Right cardiac atrium (tissue), 5 donors: ENCODE measurements at regions not wholly inside any gene's neighbourhood (a gene's known extent, or its start where the extent isn't known, plus 50 kb on each side); places are given as distances from the start of the nearest gene placed in this dataset.

Source experiments
- ATAC-seq, 2 donors: fragments of 200-7000 bp; cut with Tn5 transposase; one replicate each; pipeline versions ENCODE4 v1.8.0 to v1.9.1; 2020; ENCODE audit warnings: moderate library complexity in 2 of 2, mild to moderate bottlenecking in 1 of 2
- DNase-seq, 3 donors: peaks; one replicate each; pipeline ENCODE4 v3.0.0-alpha.2; 2020
- H3K27ac ChIP-seq: one replicate; pipeline ENCODE4 v1.5.1; 2013; ENCODE audit warnings: mild to moderate bottlenecking, low read length, control low read depth, moderate library complexity
- H3K27me3 ChIP-seq: one replicate; pipeline ENCODE4 v1.6.1; 2013; ENCODE audit not compliant: control insufficient read depth, insufficient read depth
- H3K4me1 ChIP-seq: one replicate; pipeline ENCODE4 v1.6.1; 2013; ENCODE audit warnings: low read length; ENCODE audit not compliant: control insufficient read depth, insufficient read depth
- H3K4me3 ChIP-seq: one replicate; pipeline ENCODE4 v1.5.1; 2013; ENCODE audit warnings: low read length, control low read depth
- H3K9me3 ChIP-seq: one replicate; pipeline ENCODE4 v1.6.1; 2013; ENCODE audit warnings: low read length; ENCODE audit not compliant: control insufficient read depth
- whole genome bisulfite sequencing: extraction: QIAGEN DNeasy Blood & Tissue Kit; methylation state at CpG from one replicate; pipeline ENCODE4 v1.1.7; 2013; 5-methylcytosine and 5-hydroxymethylcytosine counted together
- intact Hi-C, 4 donors: fragments of 100-400 bp; cut with DNase I; formaldehyde crosslinking; loops; one replicate each; pipeline versions ENCODE4 v1.11.0 to v1.14.0; 2022 to 2023
- donor health status: healthy with polysubstance abuse.
- donor health status: DM: no; HTN: yes; CAD: no.
- donor health status: DM: no; HTN: no; CAD: no.
- donor health status: DM: no; HTN: yes; CAD: no; lungs with severe emphysema.
- donor health status: DM: yes; HTN: yes; CAD: no.

DNA sequence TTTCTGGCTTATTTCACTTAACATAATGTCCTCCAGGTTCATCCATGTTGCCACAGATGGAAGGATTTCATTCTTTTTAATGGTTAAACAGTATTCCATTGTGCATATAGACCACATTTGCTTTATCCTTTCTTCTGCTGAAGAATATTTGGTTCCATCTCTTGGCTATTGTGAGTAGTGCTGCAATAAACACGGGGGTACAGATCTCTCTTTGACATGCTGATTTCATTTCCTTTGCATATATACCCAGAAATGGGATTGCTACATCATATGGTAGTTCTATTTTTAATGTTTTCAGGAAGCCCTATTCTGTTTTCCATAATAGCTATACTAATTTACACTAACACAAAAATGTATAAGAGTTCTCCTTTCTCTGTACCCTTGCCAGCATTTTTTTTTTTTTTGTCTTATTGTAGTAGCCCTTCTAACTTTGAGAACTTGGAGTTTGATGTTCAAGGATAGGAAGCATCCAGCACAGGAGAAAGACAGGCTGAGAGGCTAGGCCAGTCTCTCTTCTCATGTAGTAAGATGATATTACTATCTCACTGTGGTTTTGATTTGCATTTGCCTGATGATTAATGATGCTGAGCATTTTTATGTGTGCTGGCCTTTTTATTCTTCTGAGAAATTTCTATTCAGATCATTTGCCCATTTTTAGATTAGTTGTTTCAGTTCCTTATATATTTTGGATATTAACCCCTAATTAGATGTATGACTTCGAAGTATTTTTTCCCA, 592.2 kb upstream of the ZNF608 start:
- intact Hi-C loops = no loop called here
- H3K4me1 ChIP-seq = no peaks in the 10 kb centered on the region
- H3K27me3 ChIP-seq = no peaks in the 10 kb centered on the region
- H3K27ac ChIP-seq = no peak overlapping the region
- H3K9me3 ChIP-seq = no peaks in the 10 kb centered on the region
- 75% methylated on average over 2 of the region's 2 CpGs for WGBS
- ATAC-seq (no peak), DNase-seq (no peak)
- H3K4me3 ChIP-seq = no peak overlapping the region

DNA sequence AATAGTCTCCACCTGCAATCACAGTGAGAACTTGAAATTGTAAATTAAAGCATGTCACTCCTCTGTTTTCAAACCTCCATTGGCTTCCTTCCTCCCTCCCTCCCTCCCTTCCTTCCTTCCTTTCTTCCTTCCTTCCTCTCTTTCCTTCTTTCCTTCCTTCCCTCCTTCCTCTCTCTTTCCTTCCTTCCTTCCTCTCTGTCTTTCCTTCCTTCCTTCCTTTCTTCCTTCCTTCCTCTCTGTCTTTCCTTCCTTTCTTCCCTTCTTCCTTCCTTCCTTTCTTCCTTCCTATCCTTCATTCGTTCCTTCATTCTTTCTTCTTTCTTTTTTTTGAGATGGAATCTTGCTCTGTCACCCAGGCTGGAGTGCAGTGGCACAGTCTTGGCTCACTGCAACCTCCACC, 595.0 kb upstream of the ZNF608 start:
- ATAC-seq = no peak
- H3K27me3 ChIP-seq = no peaks in the 10 kb centered on the region
- intact Hi-C loops = no loop called here
- WGBS = 85% methylated on average over 1 of the region's 1 CpG
- no peaks in the 10 kb centered on the region for H3K9me3 ChIP-seq
- DNase-seq = no peak
- no peaks in the 10 kb centered on the region for H3K4me1 ChIP-seq
- H3K4me3 ChIP-seq = no peak overlapping the region
- no peak overlapping the region for H3K27ac ChIP-seq

DNA sequence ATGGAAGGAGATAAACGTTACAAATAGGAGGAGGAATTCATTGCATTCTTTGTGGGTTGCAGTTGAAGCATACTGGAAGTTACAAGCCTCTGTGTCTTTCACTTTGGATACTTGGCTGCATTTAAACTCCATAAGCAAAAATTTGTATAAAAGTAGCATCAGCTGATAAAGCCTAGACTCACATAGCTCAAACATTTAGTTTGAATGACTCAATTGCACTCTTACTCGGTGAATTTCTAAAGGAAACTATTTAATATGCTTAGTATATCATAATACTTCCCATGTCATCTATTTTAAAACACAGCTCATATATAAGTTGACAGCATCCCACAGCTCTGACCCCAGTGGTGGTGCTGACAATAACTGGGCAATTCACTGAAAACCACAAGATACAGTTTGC, 596.6 kb upstream of the ZNF608 start:
- no peak overlapping the region for H3K27ac ChIP-seq
- WGBS = 45% methylated on average over 2 of the region's 2 CpGs
- no peaks in the 10 kb centered on the region for H3K9me3 ChIP-seq
- H3K4me3 ChIP-seq = no peak overlapping the region
- no peaks in the 10 kb centered on the region for H3K4me1 ChIP-seq
- intact Hi-C loops = no loop called here
- no peaks in the 10 kb centered on the region for H3K27me3 ChIP-seq
- DNase-seq = no peak
- no peak for ATAC-seq

DNA sequence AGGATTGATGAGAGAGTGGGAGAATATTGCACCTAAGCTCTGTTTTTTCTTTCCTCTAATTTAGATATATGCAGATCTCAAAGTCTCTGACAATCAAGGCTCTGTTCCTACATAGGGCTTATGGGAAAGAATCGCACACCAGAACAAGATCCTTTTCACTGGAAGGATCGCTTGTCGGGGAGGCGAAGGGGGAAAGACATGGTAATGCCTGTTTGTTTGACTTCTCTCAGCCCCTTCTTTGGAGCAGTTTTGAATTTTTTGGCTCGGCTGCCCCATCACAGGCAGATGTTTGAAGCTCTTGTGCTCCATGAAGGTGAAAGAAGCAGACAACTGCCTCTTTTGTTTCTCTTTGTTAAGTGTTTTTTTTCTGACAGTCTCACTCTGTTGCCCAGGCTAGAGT, 599.9 kb upstream of the ZNF608 start:
- Histone ChIP-seq H3K27me3 (no peaks in the 10 kb centered on the region), H3K4me1 (no peaks in the 10 kb centered on the region), H3K4me3 (no peak overlapping the region), H3K27ac (no peak overlapping the region), H3K9me3 (no peaks in the 10 kb centered on the region)
- 92% methylated on average over 5 of the region's 5 CpGs for WGBS
- intact Hi-C loops = no loop called here
- DNase-seq (no peak), ATAC-seq (no peak)

DNA sequence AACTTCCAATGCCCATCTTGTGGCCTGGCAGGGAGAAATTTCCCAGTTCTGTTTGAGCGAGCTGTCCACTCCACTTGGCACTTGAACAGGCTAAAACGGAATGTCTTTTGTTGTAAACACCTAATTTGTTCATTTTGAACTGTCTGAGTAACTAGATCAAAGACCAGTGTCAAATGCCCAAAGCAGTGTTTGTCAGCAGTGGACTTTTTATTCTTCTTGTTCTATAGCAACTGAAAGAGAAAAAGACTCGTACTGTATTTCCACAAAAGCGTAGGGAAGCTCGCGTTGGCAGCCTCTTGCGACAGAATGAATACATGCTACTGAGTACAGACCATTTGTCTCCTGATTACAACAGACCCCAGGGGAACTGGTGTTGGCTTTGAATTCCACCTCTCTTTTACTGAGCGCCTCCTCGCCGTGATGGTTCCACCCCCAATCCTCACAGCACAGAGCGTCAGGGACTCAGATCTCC, 601.8 kb upstream of the ZNF608 start:
- H3K4me3 ChIP-seq = no peak overlapping the region
- no peaks in the 10 kb centered on the region for H3K9me3 ChIP-seq
- peak; percentile 58 to 80 (median 62) for DNase-seq
- no peaks in the 10 kb centered on the region for H3K4me1 ChIP-seq
- H3K27ac ChIP-seq = no peak overlapping the region
- WGBS = 33% methylated on average over 11 of the region's 11 CpGs
- intact Hi-C loops = no loop called here
- peak; percentile 88 for ATAC-seq
- H3K27me3 ChIP-seq = no peaks in the 10 kb centered on the region

DNA sequence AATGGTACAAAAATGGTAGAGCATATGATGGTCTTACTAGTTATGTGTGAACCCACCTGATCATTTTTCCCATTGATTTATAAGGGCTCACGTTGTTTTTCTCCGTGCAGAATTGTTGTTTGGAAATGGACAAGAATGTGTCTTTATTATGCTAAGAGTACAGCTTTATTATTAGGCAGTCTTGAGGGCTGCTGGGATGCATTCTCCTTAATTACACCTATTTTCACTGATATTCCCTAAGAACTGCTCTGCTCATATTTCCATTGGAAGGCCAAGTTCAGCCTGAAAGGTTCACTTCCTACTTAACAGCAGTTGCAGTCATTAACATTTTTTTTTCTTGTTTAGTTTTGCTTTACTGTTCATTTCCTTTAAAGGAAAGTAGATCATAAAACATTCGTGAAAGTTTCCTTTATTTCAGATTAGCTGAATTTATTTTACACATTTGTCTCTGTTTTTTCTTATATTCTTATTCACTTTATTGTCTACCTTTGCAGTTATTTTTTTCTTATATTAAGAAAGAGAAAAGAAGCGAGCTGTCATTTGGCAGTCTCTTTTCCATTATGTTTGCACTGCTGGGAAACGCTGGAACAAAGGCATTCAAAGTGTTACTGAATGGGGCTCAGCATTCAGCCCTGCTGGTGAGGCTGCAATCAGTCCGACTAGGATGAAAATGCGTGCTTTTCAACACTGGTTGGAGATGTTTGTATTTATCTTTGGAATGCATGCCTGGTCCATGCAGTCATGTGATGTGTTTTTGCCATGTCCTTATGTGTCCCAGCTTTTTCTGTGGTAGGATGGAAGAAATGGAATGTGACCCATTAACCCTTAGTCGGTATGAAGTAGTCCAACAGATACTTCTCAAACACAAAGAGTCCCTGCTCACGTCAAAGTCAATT, 602.7 kb upstream of the ZNF608 start:
- no peak overlapping the region for H3K27ac ChIP-seq
- H3K4me1 ChIP-seq = no peaks in the 10 kb centered on the region
- H3K4me3 ChIP-seq = no peak overlapping the region
- H3K9me3 ChIP-seq = no peaks in the 10 kb centered on the region
- H3K27me3 ChIP-seq = no peaks in the 10 kb centered on the region
- 21% methylated on average over 9 of the region's 9 CpGs for WGBS
- DNase-seq = no peak
- intact Hi-C loops = no loop called here
- ATAC-seq = peak; percentile 70 to 73

DNA sequence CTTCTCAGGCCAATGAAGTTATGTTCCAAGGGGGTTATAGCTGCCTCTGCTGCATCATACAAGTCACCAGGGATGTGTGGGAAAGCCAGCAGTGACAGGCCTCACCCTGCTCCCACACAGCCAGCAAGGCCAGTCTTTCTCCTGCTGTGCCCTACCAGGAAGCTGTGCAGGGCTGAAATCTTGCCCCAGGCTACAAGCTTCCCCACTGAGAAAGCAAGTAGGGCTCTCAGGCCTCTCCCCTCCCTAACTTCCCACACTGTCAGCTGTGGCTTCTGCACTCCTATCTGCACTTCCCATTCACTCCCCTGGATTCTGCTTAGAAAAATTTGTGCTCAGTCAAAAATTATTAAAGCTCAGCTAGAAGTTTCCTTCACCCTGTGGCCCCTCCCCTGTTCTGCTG, 611.2 kb upstream of the ZNF608 start:
- H3K27me3 ChIP-seq = no peaks in the 10 kb centered on the region
- intact Hi-C loops = no loop called here
- H3K4me1 ChIP-seq = no peaks in the 10 kb centered on the region
- DNase-seq (peak in 1 of 3 donors; percentile 20), ATAC-seq (no peak)
- H3K9me3 ChIP-seq = no peaks in the 10 kb centered on the region
- no peak overlapping the region for H3K4me3 ChIP-seq
- H3K27ac ChIP-seq = no peak overlapping the region

DNA sequence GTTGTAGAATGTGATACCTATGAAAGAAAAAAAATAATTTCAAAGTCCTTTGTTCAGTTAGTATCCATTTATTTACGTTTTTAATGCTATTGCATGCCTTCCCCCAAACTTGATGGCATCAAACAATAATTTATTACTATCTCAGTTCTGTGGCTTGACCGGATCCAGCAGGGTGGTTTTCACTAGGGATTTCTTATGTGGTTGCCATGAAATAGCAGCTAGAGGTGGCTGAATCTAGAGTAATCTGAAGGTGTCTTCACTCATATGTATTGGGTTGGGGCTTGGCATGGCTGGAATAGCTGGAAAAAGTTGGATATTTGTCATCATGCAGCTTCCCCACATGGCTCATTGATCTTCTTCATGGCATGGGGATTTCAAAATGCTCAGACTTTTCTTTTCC, 619.3 kb upstream of the ZNF608 start:
- 90% methylated on average over 2 of the region's 2 CpGs for WGBS
- DNase-seq (no peak), ATAC-seq (no peak)
- intact Hi-C loops = no loop called here
- no peaks in the 10 kb centered on the region for H3K9me3 ChIP-seq
- no peaks in the 10 kb centered on the region for H3K27me3 ChIP-seq
- H3K4me3 ChIP-seq = no peak overlapping the region
- H3K4me1 ChIP-seq = no peaks in the 10 kb centered on the region
- H3K27ac ChIP-seq = no peak overlapping the region

DNA sequence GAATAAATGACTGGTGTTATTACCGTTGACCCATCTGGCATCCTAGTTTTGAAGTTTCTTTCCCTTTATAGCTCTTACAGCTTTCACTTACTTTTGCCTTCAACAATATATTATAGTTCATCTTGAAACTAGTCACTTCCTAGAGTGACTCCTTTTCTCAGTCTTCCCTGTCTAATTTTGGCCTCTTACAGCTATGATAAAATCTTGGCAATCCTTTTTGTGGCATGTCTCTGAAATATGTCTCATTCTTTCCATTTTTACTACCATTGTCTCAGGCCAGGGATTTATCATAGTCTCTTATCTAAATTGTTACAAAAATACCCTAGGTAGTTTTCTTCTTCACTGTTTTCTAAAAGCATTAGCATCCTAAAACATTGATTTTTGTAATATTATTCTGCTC, 621.3 kb upstream of the ZNF608 start:
- intact Hi-C loops = no loop called here
- ATAC-seq = no peak
- Histone ChIP-seq H3K9me3 (no peaks in the 10 kb centered on the region), H3K4me3 (no peak overlapping the region), H3K27me3 (no peaks in the 10 kb centered on the region), H3K27ac (no peak overlapping the region), H3K4me1 (no peaks in the 10 kb centered on the region)
- DNase-seq = no peak
- WGBS = 85% methylated on average over 1 of the region's 1 CpG

DNA sequence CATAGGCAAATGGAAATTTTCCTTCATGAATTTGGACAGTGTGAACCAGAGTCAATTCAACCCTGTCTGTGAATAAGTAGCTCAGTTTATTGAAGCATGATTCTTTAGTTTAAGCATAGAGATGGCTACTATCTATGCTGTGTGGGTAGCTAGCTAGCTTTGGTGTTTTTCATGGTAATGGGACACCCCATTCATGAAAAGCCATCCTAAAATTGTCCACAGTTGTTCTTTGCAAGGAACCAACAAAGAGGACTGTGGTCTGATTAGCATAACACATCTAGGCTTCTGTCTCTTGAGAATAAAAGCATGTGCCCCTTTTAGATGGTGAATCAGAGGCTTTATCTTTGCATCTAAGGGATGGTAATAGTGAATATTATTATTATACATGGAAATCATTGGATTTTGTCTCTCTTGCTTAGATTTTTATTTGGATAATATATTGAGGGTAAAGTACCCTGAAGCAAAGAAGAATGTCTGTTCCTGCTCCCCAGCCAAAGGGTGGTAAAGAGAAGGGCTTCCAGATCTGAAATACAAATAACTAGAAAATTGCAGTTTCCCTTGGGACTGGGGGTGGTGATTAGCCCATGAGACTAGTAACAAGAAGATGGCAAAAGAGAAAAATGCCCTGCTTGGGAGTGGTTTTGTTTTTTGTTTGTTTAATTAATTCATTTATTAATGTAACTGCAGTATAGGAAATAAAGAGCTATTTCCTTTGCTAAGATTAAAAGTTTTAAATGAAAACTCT, 624.2 kb upstream of the ZNF608 start:
- H3K4me1 ChIP-seq = no peaks in the 10 kb centered on the region
- intact Hi-C loops = no loop called here
- H3K27ac ChIP-seq = no peak overlapping the region
- ATAC-seq (no peak), DNase-seq (no peak)
- H3K27me3 ChIP-seq = no peaks in the 10 kb centered on the region
- no peaks in the 10 kb centered on the region for H3K9me3 ChIP-seq
- no peak overlapping the region for H3K4me3 ChIP-seq
